ENCODE measurements at regions not wholly inside any gene's neighbourhood (a gene's known extent, or its start where the extent isn't known, plus 50 kb on each side); places are given as distances from the start of the nearest gene placed in this dataset.
"Not testable (repeated sequence)": the region's sequence is repeated elsewhere in the genome, so short reads cannot be mapped to it uniquely, and the experiment has no call there.

DNA sequence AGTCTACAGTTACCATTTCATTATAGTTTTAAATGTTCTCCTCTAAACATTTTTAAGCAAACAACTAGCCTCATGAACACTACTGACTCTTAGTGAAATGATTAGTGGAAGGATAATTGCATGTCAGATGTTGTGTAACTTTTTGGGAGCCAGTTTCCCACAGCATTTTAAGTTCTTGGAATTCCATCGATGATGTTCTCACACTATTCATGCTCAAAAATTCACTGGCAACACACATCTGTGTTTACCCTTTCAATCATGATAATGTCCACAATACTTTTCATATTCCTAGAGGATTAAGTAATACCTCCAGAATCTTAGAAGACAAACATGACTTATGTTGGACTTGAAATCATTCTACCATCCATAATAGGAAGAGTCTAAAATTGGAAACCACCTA, 678.1 kb upstream of the ID4 start:
- DNase-seq = no peak

DNA sequence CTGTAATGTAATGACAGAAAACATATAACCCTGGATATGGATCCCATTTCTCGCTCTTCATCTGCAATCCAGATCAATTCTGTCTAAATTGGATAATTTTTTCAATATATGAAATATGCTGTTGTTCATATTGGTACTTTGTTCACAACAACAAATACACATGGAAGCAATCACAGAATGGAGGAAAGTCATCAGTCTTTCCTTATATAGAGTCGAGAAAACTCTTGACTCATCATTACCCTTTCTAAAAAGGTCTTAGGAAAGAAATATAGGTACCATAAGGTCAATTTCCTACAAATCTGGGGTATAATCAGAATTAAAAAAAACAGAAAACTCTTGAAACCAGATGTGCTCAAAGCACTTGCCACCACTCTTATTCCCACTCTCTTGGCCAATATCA, 677.6 kb upstream of the ID4 start:
- no peak for DNase-seq

DNA sequence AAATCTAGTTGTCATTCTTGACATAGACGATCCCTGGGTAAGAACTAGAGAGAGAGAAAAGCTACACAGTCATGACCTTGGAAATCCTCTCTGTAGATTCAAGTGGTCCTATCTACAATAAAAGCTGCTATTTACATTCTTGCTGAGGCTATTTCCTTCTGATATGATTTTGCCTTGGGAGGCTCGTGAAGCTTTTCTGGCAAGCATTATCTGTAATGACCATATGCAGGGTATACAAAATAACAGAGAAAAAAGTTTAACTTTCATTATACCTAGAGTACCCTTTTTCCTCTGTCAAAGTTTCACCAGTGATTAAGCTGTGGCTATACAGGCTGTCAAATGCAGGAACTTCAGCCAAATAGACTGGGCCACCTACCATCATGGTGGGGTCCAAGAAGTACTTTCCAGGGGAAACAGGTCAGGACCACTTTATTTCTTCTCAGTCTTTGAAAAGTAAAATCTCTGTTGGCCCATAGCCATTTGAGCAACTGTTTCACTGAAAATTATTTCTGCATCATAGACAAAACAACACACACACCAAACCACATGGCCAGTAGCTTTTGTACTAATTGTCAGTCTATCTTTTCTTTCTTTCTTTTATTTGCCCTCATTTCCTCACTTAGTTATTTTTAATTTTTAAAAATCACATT, 677.0 kb upstream of the ID4 start:
- no peak for DNase-seq

DNA sequence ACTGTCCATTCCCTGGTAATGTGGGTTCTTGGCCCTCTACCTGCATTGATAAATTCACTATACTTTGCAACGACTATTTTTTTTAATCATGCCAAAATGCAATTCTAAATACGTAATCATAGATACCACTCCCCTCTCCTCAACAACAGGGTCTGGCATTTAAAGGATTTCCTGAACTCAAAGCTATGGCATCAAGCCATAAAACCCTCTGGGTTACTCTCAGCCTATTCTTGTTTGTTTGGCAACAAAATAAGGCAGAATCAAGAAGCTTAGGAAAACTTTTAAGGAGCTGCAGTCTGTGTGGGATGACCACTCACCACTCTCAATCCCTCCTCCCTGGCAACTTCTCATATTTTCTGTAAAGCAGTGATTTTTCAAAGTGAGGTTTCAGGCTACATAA, 669.9 kb upstream of the ID4 start:
- no peak for DNase-seq

DNA sequence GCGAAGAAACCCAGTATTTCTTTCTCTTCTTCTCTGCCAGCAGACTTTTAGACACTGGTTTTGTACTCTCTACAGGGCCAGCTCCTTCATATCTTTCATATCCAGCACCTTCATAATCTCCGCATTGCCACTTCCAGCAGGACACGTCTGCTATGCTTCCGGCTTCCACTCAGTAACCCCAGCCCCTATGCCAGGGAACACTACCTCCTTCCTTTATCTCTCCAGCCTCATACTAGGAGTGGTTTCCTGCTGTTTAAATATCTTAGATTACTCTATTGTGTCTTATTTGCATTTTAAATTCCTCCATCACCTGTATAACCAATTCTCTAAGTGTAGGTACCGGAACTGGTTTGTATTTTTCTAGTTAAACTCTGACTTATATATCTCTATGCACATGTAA, 667.8 kb upstream of the ID4 start:
- no peak for DNase-seq

DNA sequence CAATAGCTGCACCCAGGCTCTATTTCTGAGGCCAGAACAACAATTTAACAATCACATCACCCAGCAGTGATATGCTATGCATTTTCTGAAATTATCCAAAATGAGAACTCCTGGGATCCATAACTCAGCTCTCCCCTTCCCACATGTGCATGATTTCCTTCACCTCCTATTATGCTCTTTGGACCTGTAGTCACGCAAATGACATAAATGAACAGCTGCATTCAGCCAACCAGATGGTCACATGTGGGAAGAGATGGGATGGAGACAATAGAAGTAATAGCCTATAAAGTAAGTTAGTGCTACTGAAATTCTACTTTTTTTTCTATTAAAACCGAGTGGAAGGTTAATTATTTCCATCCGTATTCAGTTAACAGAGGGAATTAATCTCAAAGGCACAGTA, 662.1 kb upstream of the ID4 start:
- no peak for DNase-seq

DNA sequence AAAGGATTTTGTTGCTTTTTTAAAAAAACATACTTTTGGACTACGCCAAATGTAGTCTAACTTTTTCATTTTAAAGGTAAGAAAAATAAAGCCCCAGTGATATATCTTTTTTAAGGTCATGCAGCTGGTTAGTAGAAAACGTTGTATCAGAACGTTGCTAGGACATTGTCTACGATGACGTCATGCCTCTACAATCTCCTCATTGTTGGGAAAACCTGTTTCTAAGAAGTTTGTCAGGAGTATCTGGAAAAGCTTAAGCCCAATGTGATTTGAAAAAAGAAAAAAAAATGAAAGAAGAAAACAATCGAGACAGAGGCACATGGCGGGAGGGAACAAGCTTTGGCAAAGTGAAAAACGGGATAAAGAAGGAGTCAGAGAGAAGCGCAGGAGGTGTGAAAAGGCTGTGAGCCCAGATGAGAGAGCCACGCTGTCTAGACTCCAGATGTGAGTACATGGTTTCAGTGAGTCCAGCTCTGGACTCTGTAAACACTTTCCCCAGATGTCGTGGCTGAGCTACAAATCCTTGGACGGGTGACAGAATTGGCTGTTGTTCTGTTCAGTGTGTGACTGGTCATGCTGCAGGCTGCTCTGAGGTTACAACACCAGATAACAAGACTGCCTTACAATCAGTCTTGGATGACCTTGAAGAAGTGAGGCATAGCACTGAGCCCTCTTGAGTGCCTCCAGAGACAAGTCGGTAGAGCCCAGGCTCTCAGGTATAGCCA, 656.7 kb upstream of the ID4 start:
- DNase-seq = no peak

DNA sequence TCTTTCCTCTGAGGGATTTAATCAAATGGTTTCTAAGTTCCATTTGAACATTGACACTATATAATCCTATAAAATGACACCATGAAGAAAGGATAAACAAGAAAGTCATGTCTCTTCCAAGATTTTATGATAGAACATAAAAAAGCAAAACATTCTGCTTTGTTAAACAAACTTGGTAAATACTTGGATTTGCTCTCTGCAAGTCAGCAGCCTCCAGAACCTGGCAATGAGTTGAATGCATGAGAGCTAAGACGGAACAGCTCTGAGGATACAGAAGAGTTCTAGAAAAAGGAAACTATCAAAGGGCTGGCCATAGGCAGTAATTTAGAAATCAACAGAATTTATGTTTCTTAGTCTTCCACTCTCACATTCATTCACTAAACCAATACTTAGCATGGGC, 656.0 kb upstream of the ID4 start:
- no peak for DNase-seq

DNA sequence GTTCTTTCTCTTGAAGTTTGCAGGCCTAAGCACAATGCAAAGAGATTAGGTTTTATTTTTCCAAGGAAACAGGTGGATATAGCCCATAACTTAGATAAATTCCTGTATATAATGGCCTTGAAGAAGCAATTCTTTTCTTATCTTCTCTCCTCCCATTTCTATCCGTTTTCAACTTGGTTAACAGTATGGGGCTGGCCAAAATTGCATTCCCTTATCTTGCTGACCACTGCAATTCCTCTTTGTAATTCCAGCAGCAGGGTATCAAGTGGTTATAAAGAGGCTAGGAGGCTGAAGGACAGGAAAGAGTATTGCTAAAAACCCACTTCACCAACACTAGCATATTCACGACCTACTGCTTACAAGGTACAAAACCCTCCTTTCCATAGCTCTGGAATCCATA, 643.5 kb upstream of the ID4 start:
- DNase-seq = no peak

DNA sequence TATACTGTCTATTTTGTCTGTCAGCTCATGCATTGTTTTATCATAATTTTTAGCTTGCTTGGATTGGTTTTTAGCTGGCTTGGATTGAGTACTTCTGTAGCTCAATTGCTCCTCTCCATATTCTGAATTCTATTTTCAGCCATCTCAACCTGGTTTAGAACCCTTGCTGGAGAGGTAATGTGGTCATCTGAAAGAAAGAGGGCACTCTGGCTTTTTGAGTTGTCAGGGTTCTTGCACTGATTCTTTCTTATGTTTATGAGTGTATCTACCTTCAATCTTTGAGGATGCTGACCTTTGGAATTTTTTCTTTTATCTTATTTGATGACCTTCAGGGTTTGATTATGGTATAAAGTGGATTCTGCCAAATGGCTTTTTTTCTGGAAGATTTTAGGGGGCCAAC, 632.7 kb upstream of the ID4 start:
- no peak for DNase-seq

DNA sequence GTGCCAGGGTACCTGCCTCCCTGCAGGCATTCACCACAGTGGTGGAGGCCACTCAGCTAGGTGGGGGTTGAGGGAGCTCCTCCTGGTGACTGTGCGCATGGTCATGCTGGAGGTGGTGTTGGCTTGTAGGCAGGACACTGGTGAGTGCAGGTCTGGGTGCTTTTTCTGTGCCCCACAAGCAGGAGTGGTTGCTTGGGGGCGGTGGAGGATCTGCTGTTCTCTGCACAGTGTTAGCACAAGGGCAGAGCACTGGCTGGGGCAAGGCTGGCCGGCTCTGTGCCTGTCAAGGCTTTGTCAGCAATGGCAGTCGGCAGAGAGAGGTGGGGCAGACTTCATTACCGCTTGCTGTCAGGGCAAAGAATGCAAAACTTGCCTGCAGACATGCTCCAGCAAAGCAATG, 632.1 kb upstream of the ID4 start:
- DNase-seq = no peak

DNA sequence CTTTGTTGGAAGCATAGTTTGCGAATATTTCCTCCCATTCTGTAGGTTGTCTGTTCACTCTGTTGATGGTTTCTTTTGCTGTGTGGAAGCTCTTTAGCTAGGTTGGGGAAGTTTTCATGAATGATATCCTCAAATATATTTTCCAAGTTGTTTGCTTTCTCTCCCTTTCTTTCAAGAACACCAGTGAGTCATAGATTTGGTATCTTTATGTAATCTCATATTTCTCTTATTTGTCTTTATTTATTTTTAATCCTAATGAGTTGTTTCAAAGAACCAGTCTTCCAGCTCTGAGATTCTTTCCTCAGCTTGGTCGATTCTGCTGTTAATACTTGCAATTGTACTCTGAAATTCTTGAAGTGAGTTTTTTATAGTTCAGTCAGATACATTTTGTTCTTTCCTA, 628.0 kb upstream of the ID4 start:
- DNase-seq = no peak

DNA sequence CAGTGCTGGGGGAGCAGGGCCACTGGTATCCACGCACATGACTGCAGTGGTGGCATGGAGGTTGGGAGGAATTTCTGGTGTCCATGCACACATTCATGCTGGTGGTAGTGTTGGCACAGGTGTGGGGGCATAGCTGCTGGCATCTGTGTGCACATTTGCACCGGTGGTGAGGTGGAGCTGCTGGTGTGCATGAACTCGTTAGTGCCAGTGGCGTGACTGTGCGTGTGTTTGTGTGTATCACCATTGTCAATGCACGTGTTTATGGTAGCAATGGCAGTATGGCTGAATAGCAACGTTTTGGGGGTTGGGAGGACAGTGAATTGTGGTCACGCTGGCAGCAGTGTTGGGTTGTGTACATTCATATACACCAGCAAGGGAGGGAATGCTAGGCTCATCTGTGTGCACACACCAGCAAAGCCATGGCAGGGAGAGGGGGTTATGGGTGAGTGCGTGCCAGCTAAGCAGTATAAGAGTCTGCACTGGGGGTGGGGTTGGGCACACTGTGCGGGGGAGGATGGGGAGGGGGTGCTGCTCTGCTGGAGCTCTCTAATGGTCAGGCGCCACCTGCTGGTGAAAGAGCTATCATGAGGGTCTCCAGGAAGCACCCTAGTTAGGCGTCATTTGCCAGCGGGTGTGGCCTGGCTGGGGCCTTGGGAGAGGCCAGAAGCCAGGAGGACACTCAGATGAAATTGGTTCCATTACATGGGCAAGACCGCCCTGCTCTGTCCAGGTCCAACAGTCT, 626.1 kb upstream of the ID4 start:
- peak; percentile 8 for DNase-seq

DNA sequence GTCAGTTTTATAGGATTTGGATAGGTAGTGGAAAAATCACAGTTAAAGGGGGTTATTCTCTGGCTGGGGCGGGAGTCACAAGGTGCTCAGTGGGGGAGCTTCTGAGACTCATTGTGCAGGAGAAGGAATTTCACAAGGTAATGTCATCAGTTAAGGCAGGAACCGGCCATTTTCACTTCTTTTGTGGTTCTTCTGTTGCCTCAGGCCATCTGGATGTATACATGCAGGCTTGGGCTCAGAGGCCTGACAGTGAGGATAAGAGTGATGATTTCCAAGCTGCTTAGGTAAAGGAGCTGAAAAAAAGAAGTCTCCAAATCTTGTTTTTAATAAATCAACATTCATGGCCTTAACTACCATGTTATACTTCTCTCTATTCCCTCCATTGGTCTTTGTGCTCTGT, 622.9 kb upstream of the ID4 start:
- DNase-seq = no peak

DNA sequence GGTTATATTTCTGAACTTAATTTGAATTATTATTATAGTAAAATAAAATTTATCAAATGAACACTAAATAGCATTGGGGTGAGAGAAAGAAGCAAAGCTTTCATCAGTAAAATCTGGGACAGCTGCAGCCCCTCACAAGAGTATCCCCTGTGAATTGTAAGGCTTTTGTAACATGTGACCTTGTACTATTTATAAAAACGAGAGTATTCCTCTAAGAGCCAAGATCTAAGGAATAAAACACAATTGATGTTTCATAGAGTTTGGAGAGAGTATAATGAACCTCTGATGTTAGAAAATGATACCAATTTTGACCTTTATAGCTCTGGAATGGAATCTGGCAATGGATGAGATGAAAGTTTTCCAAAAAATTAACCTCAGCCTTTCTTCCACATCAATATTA, 617.2 kb upstream of the ID4 start:
- no peak for DNase-seq

DNA sequence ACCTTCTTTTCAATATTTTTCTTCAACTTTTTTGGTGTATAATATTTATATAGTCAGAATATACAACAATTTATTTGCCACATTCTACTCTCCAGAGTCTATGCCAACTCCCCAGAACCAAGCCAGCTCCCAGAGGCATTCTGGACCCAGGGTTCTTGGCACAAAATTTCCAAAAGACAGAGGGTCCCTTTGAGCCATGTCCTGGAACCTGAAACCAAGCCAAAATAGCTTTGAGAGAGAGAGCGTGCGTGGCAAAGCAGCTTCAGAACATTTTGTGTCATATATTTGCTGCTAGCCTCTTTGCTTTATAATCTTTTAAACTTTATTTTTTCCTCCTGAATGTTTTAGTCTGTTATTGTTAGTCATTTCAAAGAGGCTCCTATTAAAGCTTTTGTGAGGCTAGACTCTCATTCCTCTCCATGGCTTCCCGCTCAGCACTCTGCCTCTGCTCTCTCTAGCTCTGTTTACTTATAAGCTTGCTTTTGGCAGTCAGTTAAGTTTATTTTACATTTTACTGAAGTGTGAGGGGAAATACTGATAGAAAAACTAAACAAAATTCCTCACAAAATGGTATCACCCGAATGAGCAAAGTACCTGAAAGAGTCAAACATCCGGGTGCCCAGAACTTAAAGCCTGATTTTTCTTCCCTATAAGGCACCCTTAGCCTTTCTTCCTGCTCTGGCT, 605.1 kb upstream of the ID4 start:
- no peak for DNase-seq

DNA sequence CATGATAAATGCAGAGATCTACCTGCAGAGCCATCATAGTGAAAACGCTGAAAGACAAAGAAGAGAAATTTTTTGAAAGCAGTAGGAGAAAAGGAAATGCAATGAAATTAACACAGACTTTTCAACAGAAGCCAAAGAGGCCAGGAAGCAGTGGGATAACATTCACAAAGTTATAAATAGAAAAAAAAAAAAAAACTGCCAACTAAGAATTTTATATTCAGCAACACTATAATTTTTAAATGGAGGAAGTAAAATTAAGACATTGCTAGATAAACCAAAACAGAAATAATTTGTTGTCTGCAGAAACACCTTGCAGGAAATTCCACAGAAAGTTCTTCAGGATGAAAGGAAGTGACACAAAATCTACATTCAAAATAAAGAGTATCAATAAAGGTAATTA, 591.5 kb upstream of the ID4 start:
- no peak for DNase-seq

DNA sequence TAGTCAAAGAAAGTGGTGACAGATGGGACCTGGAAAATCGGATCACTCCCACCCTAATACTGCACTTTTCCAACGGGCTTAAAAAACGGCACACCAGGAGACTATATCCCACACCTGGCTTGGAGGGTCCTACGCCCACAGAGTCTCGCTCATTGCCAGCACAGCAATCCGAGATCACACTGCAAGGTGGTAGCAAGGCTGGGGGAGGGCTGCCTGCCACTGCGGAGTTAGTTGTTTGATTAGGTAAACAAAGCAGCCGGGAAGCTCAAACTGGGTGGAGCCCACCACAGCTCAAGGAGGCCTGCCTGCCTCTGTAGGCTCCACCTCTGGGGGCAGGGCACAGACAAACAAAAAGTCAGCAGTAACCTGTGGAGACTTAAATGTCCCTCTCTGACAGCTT, 590.0 kb upstream of the ID4 start:
- not testable (repeated sequence) for DNase-seq

DNA sequence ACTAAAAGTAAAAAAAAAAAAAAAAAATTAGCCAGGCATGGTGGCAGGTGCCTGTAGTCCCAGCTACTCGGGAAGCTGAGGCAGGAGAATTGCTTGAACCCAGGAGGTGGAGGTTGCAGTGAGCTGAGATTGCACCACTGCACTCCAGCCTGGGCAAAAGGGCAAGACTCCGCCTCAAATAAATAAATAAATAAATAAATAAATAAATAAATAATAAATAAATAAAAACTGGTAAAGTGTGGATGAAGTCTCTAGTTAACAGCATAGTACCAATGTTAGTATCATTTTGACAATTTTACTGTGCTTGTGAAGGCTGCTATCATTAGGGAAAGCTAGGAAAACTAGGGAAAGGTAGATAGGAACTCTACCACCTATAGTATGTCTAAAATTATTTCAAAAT, 581.0 kb upstream of the ID4 start:
- DNase-seq = not testable (repeated sequence)

DNA sequence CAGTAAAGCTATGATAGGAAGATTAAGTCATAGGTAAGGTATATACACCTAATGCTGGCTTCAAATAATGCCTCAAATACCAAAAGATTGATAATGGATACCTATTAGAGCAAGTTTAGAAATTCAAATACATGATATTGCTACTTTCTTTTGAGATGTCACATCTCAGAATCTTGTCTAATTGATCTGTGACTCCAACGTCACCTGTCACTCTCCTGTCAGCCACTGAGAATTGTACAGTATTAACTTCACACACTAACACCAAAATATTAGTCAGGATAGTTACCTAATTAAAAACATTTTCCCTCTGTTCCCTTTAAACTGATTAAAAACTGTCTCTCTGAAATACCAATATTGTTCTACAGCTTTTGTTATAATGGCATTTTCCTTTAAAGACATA, 575.5 kb upstream of the ID4 start:
- DNase-seq = no peak

DNA sequence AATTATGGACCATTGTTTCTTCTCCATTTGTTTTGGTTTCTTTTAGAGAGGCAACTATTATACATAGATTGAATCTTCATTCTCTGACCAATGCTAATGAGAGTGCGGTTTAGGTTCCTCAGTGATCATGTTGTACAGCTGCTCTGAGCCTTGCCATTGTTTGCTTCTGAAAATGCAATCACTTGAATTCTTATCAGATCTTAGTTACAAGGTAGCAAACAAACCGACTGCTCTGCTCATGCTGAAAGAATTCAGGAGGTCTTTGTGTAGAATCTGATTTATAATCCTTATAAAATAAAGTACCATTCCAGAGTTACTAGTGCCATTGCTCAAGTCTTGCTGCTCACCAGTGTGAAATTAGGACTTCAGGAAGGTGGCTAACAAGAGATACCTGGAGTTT, 569.1 kb upstream of the ID4 start:
- DNase-seq = no peak

DNA sequence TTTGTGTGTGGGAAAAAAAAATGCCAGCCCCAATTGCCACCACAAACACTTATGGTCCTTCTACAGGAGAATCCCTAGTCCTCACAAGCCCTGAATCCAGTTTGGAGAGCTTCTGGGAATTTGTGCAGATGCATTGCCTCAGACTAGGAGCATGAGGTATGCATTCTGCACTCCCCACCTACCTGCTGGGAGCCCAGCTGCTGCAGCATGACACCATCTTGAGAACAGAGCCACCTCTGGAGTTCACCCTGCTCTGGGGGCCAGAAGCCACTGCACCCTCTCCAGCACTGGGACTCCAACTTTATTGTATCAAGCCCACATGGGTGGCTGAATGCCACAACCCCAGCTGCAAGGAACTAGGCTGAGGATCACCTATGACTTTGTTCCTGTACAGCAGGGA, 568.5 kb upstream of the ID4 start:
- no peak for DNase-seq

DNA sequence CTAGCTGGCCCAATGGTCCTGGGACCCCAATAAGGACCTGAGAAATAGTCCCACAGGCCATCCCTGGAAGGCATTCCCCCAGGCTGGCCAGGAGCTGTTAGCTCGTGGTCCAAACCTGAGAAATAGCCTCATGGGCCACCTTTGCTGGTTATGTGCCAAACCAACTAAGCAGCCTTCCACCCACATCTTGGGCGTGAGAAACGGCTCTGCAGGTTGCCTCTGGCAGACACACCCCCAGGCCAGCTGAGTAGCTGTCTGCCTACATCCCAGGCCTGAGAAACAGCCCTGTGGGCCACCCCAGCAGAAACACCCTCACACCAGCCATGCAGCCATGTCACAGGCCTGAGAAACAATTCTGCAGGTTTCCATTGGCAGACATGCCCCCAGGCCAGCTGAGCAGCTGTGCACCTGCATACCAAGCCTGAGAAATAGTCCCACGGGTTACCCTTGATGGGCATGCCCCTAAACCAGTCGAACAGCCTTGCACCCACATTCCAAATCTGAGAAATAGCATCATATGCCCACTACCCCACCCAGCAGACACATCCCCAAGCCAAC, 567.8 kb upstream of the ID4 start:
- no peak for DNase-seq

DNA sequence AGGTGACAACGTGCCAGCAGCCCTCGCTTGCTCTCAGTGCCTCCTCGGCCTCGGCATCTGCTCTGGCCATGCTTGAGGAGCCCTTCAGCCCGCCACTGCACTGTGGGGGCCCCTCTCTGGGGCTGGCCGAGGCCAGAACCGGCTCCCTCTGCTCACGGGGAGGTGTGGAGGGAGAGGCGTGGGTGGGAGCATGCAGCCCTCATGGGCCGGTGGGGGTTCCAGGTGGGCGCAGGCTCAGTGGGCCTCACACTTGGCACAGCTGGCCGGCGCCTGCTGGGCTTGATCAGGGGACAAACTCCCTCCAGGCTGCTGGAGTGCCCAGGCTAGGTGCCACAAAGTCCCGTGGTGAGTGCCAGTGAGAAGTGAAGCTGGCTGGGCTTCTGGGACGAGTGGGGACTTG, 566.6 kb upstream of the ID4 start:
- DNase-seq = no peak
